ENCODE measurements at regions not wholly inside any gene's neighbourhood (a gene's known extent, or its start where the extent isn't known, plus 50 kb on each side); places are given as distances from the start of the nearest gene placed in this dataset.

DNA sequence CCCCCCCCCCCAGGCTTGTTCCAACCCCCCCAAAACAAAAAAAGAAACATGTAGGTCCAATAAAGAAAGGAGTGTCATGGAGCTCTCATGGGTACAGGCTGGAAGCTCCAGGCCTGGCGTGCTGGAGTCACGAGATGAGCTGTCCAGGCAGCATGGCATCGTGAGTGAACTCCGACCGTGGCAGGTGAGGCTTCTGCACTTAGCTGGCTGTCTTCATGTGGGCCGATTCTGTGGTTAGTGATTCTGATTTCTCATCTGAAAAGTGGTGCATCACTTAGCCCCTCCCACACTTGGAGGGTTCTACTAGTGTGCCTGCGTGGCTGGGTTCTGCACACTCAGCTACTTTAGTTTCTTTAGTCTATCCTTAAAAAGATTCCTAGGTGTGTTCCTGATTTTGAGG is 126.4 kb upstream of the MGAT5 start:
- TF ChIP-seq POLR2A (IDR thresholded peaks at IDR 0.05) = no peak
- TF ChIP-seq, protein P1, sequence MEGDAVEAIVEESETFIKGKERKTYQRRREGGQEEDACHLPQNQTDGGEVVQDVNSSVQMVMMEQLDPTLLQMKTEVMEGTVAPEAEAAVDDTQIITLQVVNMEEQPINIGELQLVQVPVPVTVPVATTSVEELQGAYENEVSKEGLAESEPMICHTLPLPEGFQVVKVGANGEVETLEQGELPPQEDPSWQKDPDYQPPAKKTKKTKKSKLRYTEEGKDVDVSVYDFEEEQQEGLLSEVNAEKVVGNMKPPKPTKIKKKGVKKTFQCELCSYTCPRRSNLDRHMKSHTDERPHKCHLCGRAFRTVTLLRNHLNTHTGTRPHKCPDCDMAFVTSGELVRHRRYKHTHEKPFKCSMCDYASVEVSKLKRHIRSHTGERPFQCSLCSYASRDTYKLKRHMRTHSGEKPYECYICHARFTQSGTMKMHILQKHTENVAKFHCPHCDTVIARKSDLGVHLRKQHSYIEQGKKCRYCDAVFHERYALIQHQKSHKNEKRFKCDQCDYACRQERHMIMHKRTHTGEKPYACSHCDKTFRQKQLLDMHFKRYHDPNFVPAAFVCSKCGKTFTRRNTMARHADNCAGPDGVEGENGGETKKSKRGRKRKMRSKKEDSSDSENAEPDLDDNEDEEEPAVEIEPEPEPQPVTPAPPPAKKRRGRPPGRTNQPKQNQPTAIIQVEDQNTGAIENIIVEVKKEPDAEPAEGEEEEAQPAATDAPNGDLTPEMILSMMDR (IDR thresholded peaks at IDR 0.05) = no peak

Measured in right lobe of liver (tissue), 4 donors.